H54 (cell line): ENCODE measurements at regions not wholly inside any gene's neighbourhood (a gene's known extent, or its start where the extent isn't known, plus 50 kb on each side); places are given as distances from the start of the nearest gene placed in this dataset.
"Not testable (repeated sequence)": the region's sequence is repeated elsewhere in the genome, so short reads cannot be mapped to it uniquely, and the experiment has no call there.

Experiments
- DNase-seq: peaks from one replicate; pipeline ENCODE4 v3.0.0; 2011; ENCODE audit warnings: low spot score, mixed read lengths; ENCODE audit not compliant: insufficient read length
- FAIRE-seq: peaks from 3 replicates; lab custom pipeline; 2011; peaks lifted over from hg19 to GRCh38; lab: Jason Lieb, UNC
- POLR2A ChIP-seq: IDR thresholded peaks from 2 replicates; pipeline ENCODE4 v1.6.1; 2011; ENCODE audit warnings: low read depth, mild to moderate bottlenecking, low read length

- FAIRE-seq, result no peak
- no peak for TF ChIP-seq POLR2A
- no peak for DNase-seq
Measured at GRCh38 chr16:80007231-80007630, 406.7 kb upstream of the MAF start.

- DNase-seq (no peak), FAIRE-seq (no peak)
- TF ChIP-seq POLR2A, result no peak
Measured at GRCh38 chr16:80006241-80007215, 406.0 kb upstream of the MAF start.

GRCh38 chr16:80004113-80004512 is 403.6 kb upstream of the MAF start:
- FAIRE-seq (no peak), DNase-seq (no peak)
- TF ChIP-seq POLR2A, result no peak

GRCh38 chr16:80002261-80002660 is 401.7 kb upstream of the MAF start:
- no peak for FAIRE-seq
- no peak for TF ChIP-seq POLR2A
- DNase-seq, result no peak

- DNase-seq, result no peak
- FAIRE-seq, result no peak
Measured at GRCh38 chr16:79998143-79998542, 397.6 kb upstream of the MAF start.

GRCh38 chr16:79997257-79997656 is 396.7 kb upstream of the MAF start:
- TF ChIP-seq POLR2A, result no peak
- DNase-seq (peak; percentile 11), FAIRE-seq (no peak)

More at GRCh38 chr16:79998143-79998542, 397.6 kb upstream of the MAF start:
- no peak for TF ChIP-seq POLR2A

GRCh38 chr16:79996321-79996720 is 395.8 kb upstream of the MAF start:
- no peak for TF ChIP-seq POLR2A
- DNase-seq (no peak), FAIRE-seq (no peak)

GRCh38 chr16:79995315-79995714 is 394.8 kb upstream of the MAF start:
- DNase-seq, result no peak
- no peak for TF ChIP-seq POLR2A
- FAIRE-seq, result no peak

- TF ChIP-seq POLR2A, result no peak
- FAIRE-seq (no peak), DNase-seq (no peak)
Measured at GRCh38 chr16:79994418-79994817, 393.9 kb upstream of the MAF start.

- FAIRE-seq, result no peak
Measured at GRCh38 chr16:79993629-79994209, 393.2 kb upstream of the MAF start.

GRCh38 chr16:79991969-79992368 is 391.4 kb upstream of the MAF start:
- no peak for TF ChIP-seq POLR2A
- FAIRE-seq (no peak), DNase-seq (no peak)

More at GRCh38 chr16:79993629-79994209, 393.2 kb upstream of the MAF start:
- no peak for DNase-seq
- TF ChIP-seq POLR2A, result no peak

GRCh38 chr16:79988721-79989220 is 388.2 kb upstream of the MAF start:
- TF ChIP-seq POLR2A, result no peak
- no peak for FAIRE-seq

GRCh38 chr16:79988089-79988488 is 387.6 kb upstream of the MAF start:
- no peak for FAIRE-seq
- no peak for TF ChIP-seq POLR2A
- no peak for DNase-seq

More at GRCh38 chr16:79988721-79989220, 388.2 kb upstream of the MAF start:
- DNase-seq, result no peak

- TF ChIP-seq POLR2A, result no peak
- FAIRE-seq (no peak), DNase-seq (no peak)
Measured at GRCh38 chr16:79986352-79986751, 385.8 kb upstream of the MAF start.

- TF ChIP-seq POLR2A, result no peak
- FAIRE-seq, result no peak
- DNase-seq, result no peak
Measured at GRCh38 chr16:79985606-79986005, 385.1 kb upstream of the MAF start.

GRCh38 chr16:79984149-79984548 is 383.6 kb upstream of the MAF start:
- not testable (repeated sequence) for DNase-seq, FAIRE-seq
